ENCODE measurements at regions not wholly inside any gene's neighbourhood (a gene's known extent, or its start where the extent isn't known, plus 50 kb on each side); places are given as distances from the start of the nearest gene placed in this dataset.

DNA sequence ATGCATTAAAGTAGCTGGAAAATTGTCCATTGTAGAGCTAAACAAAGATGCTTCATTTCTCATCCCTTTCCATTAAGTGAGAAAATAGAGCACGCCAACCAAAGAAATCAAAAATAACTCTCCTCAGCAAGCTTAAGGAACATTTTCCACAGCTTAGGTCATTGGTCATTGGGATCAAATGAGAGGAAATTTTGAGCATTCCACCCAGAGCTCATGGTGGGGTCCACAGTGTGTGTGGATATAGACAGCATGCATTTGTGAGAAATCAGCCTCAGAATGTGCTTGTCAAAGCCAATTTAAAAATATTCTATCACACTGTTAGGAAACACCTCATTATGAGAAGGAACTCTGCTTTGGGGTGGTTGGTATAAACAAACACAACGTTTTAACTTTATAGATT, 97.2 kb downstream of the HDGFL1 start:
- intact Hi-C loops (cut with DNase I) = no loop called here
- DNase-seq = no peak

GRCh38 chr6:22667855-22668254, 98.5 kb downstream of the HDGFL1 start:
- DNase-seq = no peak
- intact Hi-C loops (cut with DNase I) = no loop called here

- intact Hi-C loops (cut with DNase I) = no loop called here
Observed at GRCh38 chr6:22668307-22668706, 98.9 kb downstream of the HDGFL1 start.

DNA sequence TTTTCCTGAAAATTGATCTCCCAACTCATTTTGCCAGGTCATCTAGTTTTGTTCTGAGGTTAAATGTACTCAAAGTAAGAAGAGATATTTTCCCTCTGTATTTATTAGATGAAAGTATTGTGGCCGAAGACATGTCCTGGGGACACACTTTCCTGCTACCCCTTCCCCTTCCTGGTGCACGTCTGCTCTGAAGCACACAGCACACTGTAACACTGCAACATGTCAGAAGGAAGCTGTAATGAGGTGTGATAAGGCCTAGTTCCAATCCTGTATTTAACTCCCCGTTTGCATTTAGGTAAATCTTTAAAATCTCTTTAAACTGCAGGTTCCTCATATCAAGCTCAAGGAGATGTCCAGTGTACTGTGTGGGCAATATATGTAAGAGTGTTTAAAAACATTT, 99.4 kb downstream of the HDGFL1 start:
- intact Hi-C loops (cut with DNase I) = no loop called here
- no peak for DNase-seq

More at GRCh38 chr6:22668307-22668706, 98.9 kb downstream of the HDGFL1 start:
- DNase-seq = no peak

GRCh38 chr6:22670605-22671004, 101.2 kb downstream of the HDGFL1 start:
- no peak for DNase-seq
- intact Hi-C loops (cut with DNase I) = no loop called here

- intact Hi-C loops (cut with DNase I) = no loop called here
- no peak for DNase-seq
Observed at GRCh38 chr6:22673474-22673873, 104.1 kb downstream of the HDGFL1 start.

DNA sequence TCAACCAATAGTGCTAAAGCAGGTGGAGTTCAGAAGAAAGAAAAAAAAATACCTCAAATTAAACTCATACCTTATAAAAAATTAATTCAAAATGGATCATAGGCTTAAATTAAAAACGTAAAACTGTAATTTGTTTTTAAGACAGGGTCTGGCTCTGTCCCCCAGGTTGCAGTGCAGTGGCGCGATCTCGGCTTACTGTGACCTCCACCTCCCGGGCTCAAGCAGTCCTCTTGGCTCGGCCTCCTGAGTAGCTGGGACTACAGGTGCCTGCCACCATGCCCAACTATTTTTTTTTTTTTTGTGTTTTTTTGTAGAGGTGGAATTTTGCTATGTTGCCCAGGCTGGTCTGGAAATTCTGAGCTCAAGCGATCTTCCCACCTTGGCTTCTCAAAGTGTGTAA, 111.6 kb downstream of the HDGFL1 start:
- no peak for DNase-seq
- intact Hi-C loops (cut with DNase I) = no loop called here

DNA sequence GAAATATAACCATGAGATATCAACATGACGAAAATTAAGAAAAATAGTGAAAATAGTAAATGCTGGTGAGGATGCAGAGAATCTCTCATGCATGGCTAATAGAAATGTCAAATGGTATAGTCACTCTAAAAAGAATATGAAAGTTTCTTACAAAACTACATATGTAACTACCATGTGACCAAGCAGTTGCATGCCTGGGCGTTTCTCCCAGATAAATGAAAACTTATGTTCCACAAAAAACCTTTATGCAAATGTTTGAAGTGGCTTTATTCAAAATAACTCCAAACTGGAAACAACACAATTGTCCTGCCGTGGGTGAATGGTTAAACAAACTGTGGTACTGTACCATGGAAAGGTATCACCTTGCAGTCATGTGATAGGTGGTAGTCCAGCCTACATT, 112.4 kb downstream of the HDGFL1 start:
- no peak for DNase-seq
- intact Hi-C loops (cut with DNase I) = no loop called here

- intact Hi-C loops (cut with DNase I) = no loop called here
- no peak for DNase-seq
Observed at GRCh38 chr6:22682979-22683378, 113.6 kb downstream of the HDGFL1 start.

- intact Hi-C loops (cut with DNase I) = no loop called here
- DNase-seq = no peak
Observed at GRCh38 chr6:22690446-22690845, 121.1 kb downstream of the HDGFL1 start.

- DNase-seq = no peak
- intact Hi-C loops (cut with DNase I) = no loop called here
Observed at GRCh38 chr6:22694092-22694724, 124.8 kb downstream of the HDGFL1 start.

GRCh38 chr6:22696481-22696880, 127.1 kb downstream of the HDGFL1 start:
- DNase-seq = no peak
- intact Hi-C loops (cut with DNase I) = no loop called here

DNA sequence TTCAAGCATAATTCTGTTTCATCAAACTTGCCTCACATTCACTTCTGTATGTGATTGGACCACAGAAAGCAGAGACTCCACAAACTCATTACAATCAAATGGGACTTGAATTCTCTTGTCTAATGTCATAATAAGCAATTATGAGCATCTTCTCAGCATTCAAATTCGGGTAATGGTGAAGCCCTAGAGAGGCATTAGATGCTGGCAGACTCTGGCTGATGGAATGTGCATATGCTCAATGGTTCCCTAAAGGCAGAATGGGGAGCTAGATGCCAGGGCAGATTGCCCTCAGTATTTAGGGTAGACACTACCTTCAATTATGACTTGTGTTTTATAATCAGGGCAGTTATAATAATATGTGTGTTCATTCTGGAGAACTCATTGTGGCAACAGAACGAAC, 127.9 kb downstream of the HDGFL1 start:
- intact Hi-C loops (cut with DNase I) = no loop called here

GRCh38 chr6:22699151-22699550, 129.8 kb downstream of the HDGFL1 start:
- peak in 3 of 42 donors; percentile 15 to 56 (median 23) for DNase-seq
- intact Hi-C loops (cut with DNase I) = no loop called here

More for the DNA sequence above, 127.9 kb downstream of the HDGFL1 start:
- DNase-seq = no peak

GRCh38 chr6:22706651-22707050, 137.3 kb downstream of the HDGFL1 start:
- intact Hi-C loops (cut with DNase I) = no loop called here
- DNase-seq = no peak

- no peak for DNase-seq
- intact Hi-C loops (cut with DNase I) = no loop called here
Observed at GRCh38 chr6:22708469-22708868, 139.1 kb downstream of the HDGFL1 start.

GRCh38 chr6:22709803-22710202, 140.4 kb downstream of the HDGFL1 start:
- peak in 11 of 42 donors; percentile 3 to 43 (median 18) for DNase-seq
- intact Hi-C loops (cut with DNase I) = no loop called here

DNA sequence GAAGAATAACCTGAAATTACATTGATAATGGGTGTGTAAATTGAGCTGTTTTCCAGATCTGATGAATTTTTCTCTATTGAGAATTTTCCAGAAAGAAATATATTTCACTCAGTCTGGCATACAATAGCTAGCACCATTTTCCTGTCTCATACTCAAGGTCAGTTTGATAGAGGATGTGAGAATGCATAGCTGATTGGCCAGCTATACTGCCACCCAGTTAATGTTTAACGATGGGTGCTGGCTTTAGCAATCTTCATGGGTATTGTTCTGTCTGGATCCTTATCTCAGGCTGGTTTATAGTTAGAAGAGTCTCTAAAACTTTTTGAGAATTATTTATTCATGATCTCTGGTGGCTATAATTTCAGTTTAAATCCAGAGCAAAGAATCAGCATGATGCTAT, 147.4 kb downstream of the HDGFL1 start:
- no peak for DNase-seq
- intact Hi-C loops (cut with DNase I) = no loop called here

DNA sequence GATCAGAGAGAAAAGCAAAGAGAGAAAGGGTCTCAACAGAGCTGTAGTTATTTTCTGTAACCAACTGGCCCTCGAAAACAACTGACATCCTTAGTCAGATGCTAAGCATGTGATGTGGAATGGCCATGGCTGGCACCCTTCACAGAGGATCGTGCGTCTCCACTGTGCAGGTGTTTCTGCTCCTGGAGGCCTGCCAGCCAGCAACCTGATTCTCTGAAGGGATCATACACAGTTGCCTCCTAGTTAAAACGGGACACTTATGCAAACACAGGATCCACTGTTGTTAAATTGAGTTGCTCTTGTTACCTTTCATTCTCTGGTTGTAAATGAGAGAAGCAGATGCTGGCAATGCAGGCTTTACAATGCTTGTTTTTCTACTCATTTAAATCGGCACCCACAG, 148.5 kb downstream of the HDGFL1 start:
- DNase-seq = peak in 15 of 42 donors; percentile 7 to 49 (median 17)

GRCh38 chr6:22722913-22723312, 153.5 kb downstream of the HDGFL1 start:
- no peak for DNase-seq
- intact Hi-C loops (cut with DNase I) = no loop called here

More for the DNA sequence above, 148.5 kb downstream of the HDGFL1 start:
- intact Hi-C loops (cut with DNase I) = no loop called here

DNA sequence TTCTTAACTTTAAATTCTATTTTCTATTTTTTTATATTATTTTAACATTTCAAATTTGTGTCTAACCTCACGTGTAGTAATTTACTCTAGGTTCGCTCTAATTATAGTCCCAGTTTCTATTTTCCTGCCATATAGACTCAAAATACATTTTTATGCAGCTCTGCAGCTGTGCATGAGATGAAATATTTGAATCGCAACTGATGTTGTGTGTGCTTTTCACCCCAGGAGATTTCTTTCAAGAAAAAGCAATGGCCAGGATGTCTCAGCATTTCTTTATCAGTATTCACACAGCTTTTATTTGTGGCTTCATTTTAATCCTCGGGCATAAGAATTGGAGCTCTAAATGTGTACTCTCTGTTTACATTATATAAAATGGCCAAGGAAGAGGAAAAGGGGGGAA, 157.6 kb downstream of the HDGFL1 start:
- no peak for DNase-seq
- intact Hi-C loops (cut with DNase I) = no loop called here

DNA sequence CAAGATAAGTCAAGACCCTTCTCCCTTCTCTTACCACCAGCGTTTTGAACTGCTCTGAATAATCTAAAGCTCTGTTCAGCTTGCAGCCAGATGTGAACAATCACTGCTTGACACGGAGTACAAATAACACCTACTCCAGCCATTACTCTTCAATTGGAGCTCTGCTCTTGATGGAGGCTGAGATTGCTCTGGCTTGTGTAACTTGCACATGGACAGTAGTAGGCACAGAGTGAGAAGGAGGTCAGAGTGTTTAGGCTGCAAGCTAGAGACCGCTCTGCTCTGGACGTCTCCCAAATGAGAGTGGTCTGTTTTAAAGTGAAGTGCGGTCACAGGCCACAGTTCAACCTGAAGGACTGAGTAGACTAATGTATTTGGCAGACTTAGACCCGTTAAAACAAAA, 158.3 kb downstream of the HDGFL1 start:
- intact Hi-C loops (cut with DNase I) = no loop called here
- DNase-seq = no peak

All from head of caudate nucleus (tissue), 42 donors.